ENCODE measurements at regions not wholly inside any gene's neighbourhood (a gene's known extent, or its start where the extent isn't known, plus 50 kb on each side); places are given as distances from the start of the nearest gene placed in this dataset.

DNA sequence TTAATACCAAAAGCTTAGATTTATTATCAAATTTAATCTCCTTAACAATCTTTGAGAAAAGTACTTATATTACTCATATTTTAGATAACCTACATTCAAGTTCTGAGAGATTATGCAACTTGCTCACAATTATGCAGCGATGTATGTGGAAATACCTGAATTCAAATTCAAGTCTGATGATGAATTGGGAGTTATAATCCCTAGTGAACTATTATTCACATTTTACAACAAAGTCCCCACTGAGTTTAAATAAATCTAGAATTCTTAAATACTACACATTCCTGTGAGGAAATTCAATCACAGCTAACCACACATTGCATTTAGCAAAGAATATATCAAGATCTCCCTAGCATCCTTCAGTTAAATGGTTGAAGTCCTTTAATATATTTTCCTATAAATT lies 278.4 kb downstream of the NOL4 start:
- TF ChIP-seq, protein P1, sequence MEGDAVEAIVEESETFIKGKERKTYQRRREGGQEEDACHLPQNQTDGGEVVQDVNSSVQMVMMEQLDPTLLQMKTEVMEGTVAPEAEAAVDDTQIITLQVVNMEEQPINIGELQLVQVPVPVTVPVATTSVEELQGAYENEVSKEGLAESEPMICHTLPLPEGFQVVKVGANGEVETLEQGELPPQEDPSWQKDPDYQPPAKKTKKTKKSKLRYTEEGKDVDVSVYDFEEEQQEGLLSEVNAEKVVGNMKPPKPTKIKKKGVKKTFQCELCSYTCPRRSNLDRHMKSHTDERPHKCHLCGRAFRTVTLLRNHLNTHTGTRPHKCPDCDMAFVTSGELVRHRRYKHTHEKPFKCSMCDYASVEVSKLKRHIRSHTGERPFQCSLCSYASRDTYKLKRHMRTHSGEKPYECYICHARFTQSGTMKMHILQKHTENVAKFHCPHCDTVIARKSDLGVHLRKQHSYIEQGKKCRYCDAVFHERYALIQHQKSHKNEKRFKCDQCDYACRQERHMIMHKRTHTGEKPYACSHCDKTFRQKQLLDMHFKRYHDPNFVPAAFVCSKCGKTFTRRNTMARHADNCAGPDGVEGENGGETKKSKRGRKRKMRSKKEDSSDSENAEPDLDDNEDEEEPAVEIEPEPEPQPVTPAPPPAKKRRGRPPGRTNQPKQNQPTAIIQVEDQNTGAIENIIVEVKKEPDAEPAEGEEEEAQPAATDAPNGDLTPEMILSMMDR (IDR thresholded peaks at IDR 0.05) = no peak
- TF ChIP-seq, protein P2, sequence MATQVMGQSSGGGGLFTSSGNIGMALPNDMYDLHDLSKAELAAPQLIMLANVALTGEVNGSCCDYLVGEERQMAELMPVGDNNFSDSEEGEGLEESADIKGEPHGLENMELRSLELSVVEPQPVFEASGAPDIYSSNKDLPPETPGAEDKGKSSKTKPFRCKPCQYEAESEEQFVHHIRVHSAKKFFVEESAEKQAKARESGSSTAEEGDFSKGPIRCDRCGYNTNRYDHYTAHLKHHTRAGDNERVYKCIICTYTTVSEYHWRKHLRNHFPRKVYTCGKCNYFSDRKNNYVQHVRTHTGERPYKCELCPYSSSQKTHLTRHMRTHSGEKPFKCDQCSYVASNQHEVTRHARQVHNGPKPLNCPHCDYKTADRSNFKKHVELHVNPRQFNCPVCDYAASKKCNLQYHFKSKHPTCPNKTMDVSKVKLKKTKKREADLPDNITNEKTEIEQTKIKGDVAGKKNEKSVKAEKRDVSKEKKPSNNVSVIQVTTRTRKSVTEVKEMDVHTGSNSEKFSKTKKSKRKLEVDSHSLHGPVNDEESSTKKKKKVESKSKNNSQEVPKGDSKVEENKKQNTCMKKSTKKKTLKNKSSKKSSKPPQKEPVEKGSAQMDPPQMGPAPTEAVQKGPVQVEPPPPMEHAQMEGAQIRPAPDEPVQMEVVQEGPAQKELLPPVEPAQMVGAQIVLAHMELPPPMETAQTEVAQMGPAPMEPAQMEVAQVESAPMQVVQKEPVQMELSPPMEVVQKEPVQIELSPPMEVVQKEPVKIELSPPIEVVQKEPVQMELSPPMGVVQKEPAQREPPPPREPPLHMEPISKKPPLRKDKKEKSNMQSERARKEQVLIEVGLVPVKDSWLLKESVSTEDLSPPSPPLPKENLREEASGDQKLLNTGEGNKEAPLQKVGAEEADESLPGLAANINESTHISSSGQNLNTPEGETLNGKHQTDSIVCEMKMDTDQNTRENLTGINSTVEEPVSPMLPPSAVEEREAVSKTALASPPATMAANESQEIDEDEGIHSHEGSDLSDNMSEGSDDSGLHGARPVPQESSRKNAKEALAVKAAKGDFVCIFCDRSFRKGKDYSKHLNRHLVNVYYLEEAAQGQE (IDR thresholded peaks at IDR 0.05; ENCODE audit: insufficient read depth in 1 of 2, low read depth in 2 of 2, low read length in 1 of 2) = no peak
